ENCODE measurements at regions not wholly inside any gene's neighbourhood (a gene's known extent, or its start where the extent isn't known, plus 50 kb on each side); places are given as distances from the start of the nearest gene placed in this dataset.

- no peak overlapping the region for H3K27ac Mint-ChIP-seq (ENCODE audit: unreplicated experiment)
- ChIA-PET POLR2A (no interaction called here), CTCF (no interaction called here)
- H3K4me1 Mint-ChIP-seq (ENCODE audit: low read depth, unreplicated experiment) = no peaks in the 10 kb centered on the region
- no peaks in the 10 kb centered on the region for H3K27me3 Mint-ChIP-seq (ENCODE audit: insufficient read depth, unreplicated experiment)
- Histone ChIP-seq H3K4me1 (no peaks in the 10 kb centered on the region), H3K27me3 (replicated peaks; ENCODE audit: control insufficient read depth, insufficient read depth, low read length) (no peaks in the 10 kb centered on the region), H3K4me3 (ENCODE audit: low read depth, low read length) (no peak overlapping the region), H3K9me3 (no peaks in the 10 kb centered on the region), H3K36me3 (ENCODE audit: control insufficient read depth, insufficient read depth, low read length) (no peaks in the 10 kb centered on the region)
- no peaks in the 10 kb centered on the region for H3K36me3 Mint-ChIP-seq (ENCODE audit: insufficient read depth, unreplicated experiment)
- intact Hi-C loops (cut with micrococcal nuclease; ENCODE audit: unreplicated experiment) = loop anchor here (5.0 kb wide), 1 partner anchor 52 kb away; no protein-coding TSS in a partner anchor
- DNase-seq = no peak
- H3K9me3 Mint-ChIP-seq (ENCODE audit: unreplicated experiment) = no peaks in the 10 kb centered on the region
- BruUV-seq (replicated peaks) = no TSS peak
- no peak for TF ChIP-seq CTCF (IDR thresholded peaks at IDR 0.05; ENCODE audit: insufficient read depth in 1 of 2, low read depth in 1 of 2, low read length in 1 of 2, severe bottlenecking in 1 of 2, unreplicated experiment in 1 of 2)
- H3K4me3 Mint-ChIP-seq (ENCODE audit: unreplicated experiment) = no peak overlapping the region
Observed at GRCh38 chr4:117845270-117845669, 189.0 kb upstream of the NDST3 start.

DNA sequence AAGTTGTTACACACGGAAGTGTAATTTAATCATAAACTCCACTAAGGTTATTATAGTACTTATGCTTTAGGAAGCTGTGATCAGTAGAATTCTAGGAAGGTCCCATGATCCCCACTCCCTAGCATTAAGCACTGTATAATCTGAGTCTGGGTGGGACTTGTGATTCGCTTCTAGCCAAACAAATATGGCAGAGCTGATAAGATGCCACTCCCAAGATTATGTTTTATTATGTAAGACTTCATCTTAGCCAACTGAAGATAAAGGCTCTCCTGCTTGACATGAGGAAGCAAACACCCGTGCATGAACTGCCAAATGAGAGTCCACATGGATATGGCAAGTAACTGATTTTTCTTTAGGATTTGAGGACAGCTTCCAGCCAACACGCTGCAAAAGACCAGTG is 186.4 kb upstream of the NDST3 start:
- intact Hi-C loops (cut with micrococcal nuclease; ENCODE audit: unreplicated experiment) = loop anchor here (5.0 kb wide), 1 partner anchor 49 kb away; no protein-coding TSS in a partner anchor

DNA sequence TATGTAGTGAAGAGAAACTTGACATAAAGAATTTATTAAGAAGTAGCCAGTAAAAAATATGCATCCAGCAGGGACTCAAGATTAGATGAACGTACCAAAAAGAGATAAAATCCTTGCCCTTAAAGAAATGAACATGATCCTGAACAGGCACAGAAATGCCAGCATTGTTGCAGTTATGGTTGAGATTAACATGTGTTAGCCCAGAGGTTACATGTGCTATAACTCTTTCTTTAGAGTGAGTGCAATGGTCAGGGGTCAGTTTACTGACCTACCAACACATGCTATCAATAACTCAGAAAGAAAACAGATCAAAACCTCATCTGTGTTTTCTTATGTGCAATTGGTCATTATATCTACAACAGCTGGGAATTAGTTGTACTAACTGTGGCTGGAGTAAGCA is 166.1 kb upstream of the NDST3 start:
- no peak overlapping the region for H3K4me3 Mint-ChIP-seq (ENCODE audit: unreplicated experiment)
- H3K9me3 ChIP-seq = no peaks in the 10 kb centered on the region
- intact Hi-C loops (cut with micrococcal nuclease; ENCODE audit: unreplicated experiment) = no loop called here
- H3K27ac Mint-ChIP-seq (ENCODE audit: unreplicated experiment) = no peak overlapping the region
- no peak for TF ChIP-seq CTCF (IDR thresholded peaks at IDR 0.05; ENCODE audit: insufficient read depth in 1 of 2, low read depth in 1 of 2, low read length in 1 of 2, severe bottlenecking in 1 of 2, unreplicated experiment in 1 of 2)
- no peaks in the 10 kb centered on the region for H3K4me1 ChIP-seq
- H3K4me3 ChIP-seq (ENCODE audit: low read depth, low read length) = no peak overlapping the region
- H3K9me3 Mint-ChIP-seq (ENCODE audit: unreplicated experiment) = no peaks in the 10 kb centered on the region
- H3K4me1 Mint-ChIP-seq (ENCODE audit: low read depth, unreplicated experiment) = no peaks in the 10 kb centered on the region
- H3K27me3 ChIP-seq (replicated peaks; ENCODE audit: control insufficient read depth, insufficient read depth, low read length) = no peaks in the 10 kb centered on the region
- no peaks in the 10 kb centered on the region for H3K36me3 Mint-ChIP-seq (ENCODE audit: insufficient read depth, unreplicated experiment)
- no peak for DNase-seq
- BruUV-seq (replicated peaks) = no TSS peak
- H3K36me3 ChIP-seq (ENCODE audit: control insufficient read depth, insufficient read depth, low read length) = no peaks in the 10 kb centered on the region
- ChIA-PET POLR2A (no interaction called here), CTCF (no interaction called here)
- no peaks in the 10 kb centered on the region for H3K27me3 Mint-ChIP-seq (ENCODE audit: insufficient read depth, unreplicated experiment)

More for the DNA sequence above, 186.4 kb upstream of the NDST3 start:
- no peak overlapping the region for H3K4me3 Mint-ChIP-seq (ENCODE audit: unreplicated experiment)
- H3K36me3 ChIP-seq (ENCODE audit: control insufficient read depth, insufficient read depth, low read length) = no peaks in the 10 kb centered on the region
- CTCF ChIA-PET = no interaction called here
- no peaks in the 10 kb centered on the region for H3K9me3 ChIP-seq
- no peaks in the 10 kb centered on the region for H3K4me1 ChIP-seq
- no peak for TF ChIP-seq CTCF (IDR thresholded peaks at IDR 0.05; ENCODE audit: insufficient read depth in 1 of 2, low read depth in 1 of 2, low read length in 1 of 2, severe bottlenecking in 1 of 2, unreplicated experiment in 1 of 2)
- no peaks in the 10 kb centered on the region for H3K27me3 Mint-ChIP-seq (ENCODE audit: insufficient read depth, unreplicated experiment)
- no peak overlapping the region for H3K27ac Mint-ChIP-seq (ENCODE audit: unreplicated experiment)
- no peak overlapping the region for H3K4me3 ChIP-seq (ENCODE audit: low read depth, low read length)
- H3K27me3 ChIP-seq (replicated peaks; ENCODE audit: control insufficient read depth, insufficient read depth, low read length) = no peaks in the 10 kb centered on the region
- H3K4me1 Mint-ChIP-seq (ENCODE audit: low read depth, unreplicated experiment) = no peaks in the 10 kb centered on the region
- no peaks in the 10 kb centered on the region for H3K9me3 Mint-ChIP-seq (ENCODE audit: unreplicated experiment)
- no peak for DNase-seq
- BruUV-seq (replicated peaks) = no TSS peak
- POLR2A ChIA-PET = no interaction called here
- H3K36me3 Mint-ChIP-seq (ENCODE audit: insufficient read depth, unreplicated experiment) = no peaks in the 10 kb centered on the region
